COLO668 (cell line): ENCODE measurements at regions not wholly inside any gene's neighbourhood (a gene's known extent, or its start where the extent isn't known, plus 50 kb on each side); places are given as distances from the start of the nearest gene placed in this dataset.

Experiments used
- DNase-seq: peaks from one replicate; lab custom pipeline; 2025; ENCODE audit not compliant: unreplicated experiment; lab: John Stamatoyannopoulos, UW

- DNase-seq, result no peak
Observed at GRCh38 chr9:23573800-23574199, 252.2 kb downstream of the ELAVL2 start.

DNA sequence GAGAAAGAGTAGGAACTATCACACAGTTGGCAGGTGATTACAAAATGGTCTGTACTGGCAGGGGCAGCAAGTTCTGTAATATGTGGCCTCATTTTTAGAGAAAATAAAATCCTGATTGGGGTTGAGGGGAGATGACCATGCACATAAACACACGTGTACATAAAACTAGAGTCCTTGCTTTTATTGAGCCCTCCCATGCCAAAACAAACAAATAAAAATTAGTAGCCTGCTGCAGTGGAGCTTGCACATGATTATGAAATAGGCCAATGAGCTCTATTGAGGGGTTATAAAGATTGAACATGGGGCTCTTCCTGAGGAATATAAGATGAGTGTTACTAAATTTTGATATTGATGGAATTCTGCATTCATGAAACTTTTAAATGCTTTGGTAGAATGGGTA lies 248.4 kb downstream of the ELAVL2 start:
- no peak for DNase-seq

GRCh38 chr9:23581931-23582330 lies 244.1 kb downstream of the ELAVL2 start:
- no peak for DNase-seq

DNA sequence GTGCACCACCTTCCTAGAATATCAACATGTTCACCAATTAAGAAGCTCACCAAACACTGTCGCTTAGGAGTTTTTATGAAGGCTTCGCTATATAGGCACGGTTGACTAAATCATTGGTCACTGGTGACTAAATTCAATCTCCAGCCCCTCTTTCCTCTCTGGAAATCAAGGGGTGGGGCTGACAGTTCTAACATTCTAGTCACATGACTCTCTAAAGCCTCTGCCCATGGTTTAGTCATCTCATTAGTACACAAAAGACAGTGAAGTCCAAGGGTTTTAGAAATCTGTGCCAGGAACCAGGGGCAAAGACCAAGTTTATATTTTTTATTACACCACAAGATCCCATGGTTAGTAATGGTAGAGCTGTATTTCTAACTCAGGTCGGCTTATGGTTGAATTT lies 243.2 kb downstream of the ELAVL2 start:
- no peak for DNase-seq

GRCh38 chr9:23586906-23587305 lies 239.1 kb downstream of the ELAVL2 start:
- DNase-seq, result no peak

GRCh38 chr9:23587433-23587832 lies 238.6 kb downstream of the ELAVL2 start:
- DNase-seq, result no peak

DNA sequence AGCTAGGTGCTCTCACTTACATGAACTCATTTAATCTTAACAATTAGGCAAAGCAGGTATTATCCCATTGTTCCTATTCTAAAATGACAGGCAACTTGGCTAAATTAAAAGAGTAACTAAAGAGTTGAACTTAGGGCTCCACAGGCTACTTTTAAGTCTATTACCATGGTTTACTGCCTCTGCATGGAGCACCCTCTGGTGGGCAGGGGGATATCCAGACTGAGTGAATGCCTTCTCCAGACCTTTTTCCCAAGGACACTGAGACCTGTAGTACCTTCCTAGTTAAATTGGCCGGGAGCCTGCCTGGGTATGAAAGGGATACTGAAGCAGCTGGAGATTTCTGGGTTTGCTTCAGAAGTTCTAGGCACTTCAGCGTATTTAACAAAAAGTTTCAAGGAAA lies 238.1 kb downstream of the ELAVL2 start:
- no peak for DNase-seq

DNA sequence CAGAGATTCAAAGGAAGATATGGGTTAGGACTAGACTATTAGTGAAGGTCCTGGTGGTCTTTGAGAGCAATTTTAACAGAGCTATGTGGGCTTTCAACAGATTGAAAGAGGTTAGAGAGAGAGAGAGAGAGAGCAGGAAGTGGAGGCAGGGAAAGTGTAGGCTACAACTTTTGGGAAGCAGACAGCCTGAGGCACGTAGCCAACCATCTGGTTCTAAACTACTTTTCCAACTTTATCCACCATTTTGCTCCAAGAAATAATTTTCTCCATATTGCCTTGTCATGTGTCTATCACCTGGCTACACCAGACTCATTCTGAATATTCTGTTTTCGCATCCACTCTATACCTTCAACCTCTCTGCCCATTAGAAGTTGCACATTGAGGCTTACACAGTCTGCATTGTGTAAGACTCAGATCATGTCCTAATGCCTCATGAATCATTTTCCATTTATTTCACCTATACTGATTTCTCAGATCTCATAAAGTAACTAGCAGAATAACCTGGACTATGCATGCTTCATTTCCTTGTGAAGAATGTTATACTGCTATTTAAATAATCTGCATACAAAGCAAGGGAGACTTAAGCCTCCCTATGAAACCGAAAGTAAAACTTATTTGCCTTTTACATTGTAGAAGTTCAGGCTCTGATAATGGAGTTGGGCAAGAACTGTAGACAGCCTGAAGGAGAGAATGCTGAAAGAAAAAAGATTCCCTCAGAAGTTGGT lies 235.6 kb downstream of the ELAVL2 start:
- DNase-seq, result no peak

GRCh38 chr9:23594421-23594820 lies 231.6 kb downstream of the ELAVL2 start:
- no peak for DNase-seq

GRCh38 chr9:23596913-23597634 lies 229.0 kb downstream of the ELAVL2 start:
- no peak for DNase-seq

GRCh38 chr9:23598994-23599393 lies 227.0 kb downstream of the ELAVL2 start:
- DNase-seq, result no peak

DNA sequence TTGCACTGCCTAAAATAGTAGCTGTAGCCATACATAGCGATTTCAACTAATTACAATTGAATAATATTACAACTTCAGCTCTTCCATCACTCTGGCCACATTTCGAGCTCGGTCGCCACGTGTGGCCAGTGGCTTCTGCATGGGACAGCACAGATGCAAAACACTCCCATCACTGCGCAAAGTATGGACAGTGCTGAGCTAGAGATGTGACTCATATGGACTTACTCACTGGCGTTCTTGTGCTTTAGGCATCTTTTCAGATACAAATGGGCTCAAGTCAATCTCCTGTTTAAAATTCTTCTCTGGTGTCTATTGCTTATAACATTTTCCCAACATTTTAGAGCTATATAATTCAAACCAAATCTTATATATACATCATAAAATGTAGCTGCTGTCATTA lies 222.7 kb downstream of the ELAVL2 start:
- no peak for DNase-seq

DNA sequence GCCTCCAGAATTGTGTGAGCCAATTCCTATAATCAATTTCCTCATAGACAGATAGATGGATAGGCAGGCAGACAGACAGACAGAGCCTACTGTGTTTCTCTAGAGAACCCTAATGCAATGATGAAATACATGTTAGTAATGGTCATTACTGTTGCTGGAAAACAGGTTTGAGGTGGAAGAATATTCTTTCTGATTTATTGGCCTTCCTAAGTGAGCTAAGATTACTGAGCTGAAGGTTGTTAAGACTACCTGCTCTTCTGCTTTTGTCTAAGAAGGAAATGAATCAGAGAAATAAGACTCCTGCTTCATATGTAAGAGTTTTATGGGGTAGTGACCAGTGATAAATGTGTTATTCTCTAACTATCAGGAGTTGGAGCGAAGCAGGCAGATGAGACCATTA lies 219.9 kb downstream of the ELAVL2 start:
- DNase-seq, result no peak

- no peak for DNase-seq
Observed at GRCh38 chr9:23608456-23608855, 217.6 kb downstream of the ELAVL2 start.

GRCh38 chr9:23611869-23612268 lies 214.2 kb downstream of the ELAVL2 start:
- DNase-seq, result no peak

- DNase-seq, result no peak
Observed at GRCh38 chr9:23615569-23615968, 210.5 kb downstream of the ELAVL2 start.

- DNase-seq, result no peak
Observed at GRCh38 chr9:23621188-23621587, 204.9 kb downstream of the ELAVL2 start.

GRCh38 chr9:23621924-23622323 lies 204.1 kb downstream of the ELAVL2 start:
- DNase-seq, result no peak

DNA sequence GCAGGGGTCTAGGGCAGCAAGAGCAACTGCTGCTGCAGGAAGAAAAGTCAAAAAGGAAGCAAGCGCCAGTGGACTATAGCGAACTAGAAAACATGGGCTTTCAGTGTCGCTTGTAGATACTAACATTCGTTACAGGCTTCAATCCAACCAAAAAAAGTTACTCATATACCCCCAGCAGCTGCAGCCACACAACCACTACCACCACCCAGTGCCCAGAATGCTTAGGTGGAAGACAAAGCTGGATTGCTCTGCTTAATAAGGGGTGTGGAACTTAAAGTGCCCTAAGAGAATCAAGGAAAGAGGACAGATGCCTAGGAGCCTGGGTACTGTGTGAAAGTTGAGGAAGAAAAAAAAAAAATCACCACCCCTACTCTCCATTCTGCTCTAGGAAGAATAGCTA lies 203.6 kb downstream of the ELAVL2 start:
- DNase-seq, result no peak

- no peak for DNase-seq
Observed at GRCh38 chr9:23630488-23630887, 195.6 kb downstream of the ELAVL2 start.

GRCh38 chr9:23635276-23635675 lies 190.8 kb downstream of the ELAVL2 start:
- DNase-seq, result no peak

GRCh38 chr9:23636199-23636598 lies 189.8 kb downstream of the ELAVL2 start:
- DNase-seq, result no peak

- DNase-seq, result no peak
Observed at GRCh38 chr9:23638011-23638410, 188.0 kb downstream of the ELAVL2 start.
